HG03520 (cell line): ENCODE measurements at regions not wholly inside any gene's neighbourhood (a gene's known extent, or its start where the extent isn't known, plus 50 kb on each side); places are given as distances from the start of the nearest gene placed in this dataset.

ENCODE experiments used
- ATAC-seq: cut with Tn5 transposase; IDR thresholded peaks from one replicate; pipeline ENCODE4 v1.9.1; 2021; ENCODE audit warnings: mild to moderate bottlenecking, moderate library complexity; ENCODE audit not compliant: unreplicated experiment

DNA sequence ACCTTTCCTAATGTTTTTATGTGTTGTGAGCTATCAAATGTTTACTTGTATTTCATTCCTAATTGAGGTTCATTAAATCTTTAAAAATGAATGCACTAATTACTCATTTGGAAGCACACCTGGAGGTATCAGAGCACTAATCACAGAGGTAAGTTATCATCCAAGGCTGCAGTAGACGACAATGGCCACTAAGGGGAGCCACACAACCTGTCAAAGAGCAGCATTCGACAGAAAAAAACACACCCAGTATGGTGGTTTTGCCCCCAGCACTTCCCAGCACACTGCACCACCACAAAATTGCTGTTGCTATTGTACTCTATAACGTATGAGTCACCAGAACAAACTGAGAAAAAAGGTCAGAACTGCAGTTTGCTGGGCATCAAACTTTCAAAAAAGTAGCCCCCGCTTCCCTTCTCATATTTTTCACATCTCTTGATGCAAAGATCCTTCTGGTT is 205.9 kb upstream of the IGF1R start:
- ATAC-seq, result peak; percentile 77

DNA sequence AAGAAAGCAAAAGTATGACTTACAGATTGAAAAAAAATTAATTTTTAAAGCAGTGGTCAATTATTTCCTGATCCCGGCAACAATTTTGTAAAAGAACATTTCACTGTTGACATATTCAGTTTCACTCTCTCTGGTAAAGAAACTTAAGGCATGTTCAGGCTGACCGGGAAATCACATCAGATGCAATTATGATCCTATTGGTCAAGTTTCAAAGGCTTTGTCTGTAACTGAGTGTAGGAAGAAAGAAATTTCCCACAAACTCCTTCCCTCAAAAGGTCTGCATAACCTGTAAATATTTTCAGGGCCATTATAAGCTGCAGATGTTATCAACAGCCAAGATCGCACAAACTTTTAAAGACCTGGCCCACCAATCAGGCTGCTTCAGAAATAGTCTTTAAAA is 205.4 kb upstream of the IGF1R start:
- ATAC-seq, result no peak

DNA sequence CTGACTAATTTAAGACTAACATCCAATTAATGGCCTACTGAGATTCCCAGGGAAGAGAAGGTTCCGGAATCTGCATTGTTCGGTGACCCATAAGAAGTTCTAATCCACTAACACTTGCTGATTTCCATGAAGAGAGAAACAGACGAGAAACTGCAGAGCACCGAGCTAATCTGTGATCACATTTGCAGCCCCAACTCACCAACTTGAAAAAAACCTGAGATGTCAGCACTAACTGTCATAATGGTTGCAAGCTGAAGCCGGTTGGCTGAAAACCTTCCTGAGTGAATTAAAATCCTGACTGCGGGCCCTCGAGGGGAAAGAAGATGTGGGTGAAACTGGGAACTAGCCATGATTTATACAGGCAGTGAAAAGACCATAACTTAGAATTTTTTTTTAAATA is 204.8 kb upstream of the IGF1R start:
- ATAC-seq, result no peak

DNA sequence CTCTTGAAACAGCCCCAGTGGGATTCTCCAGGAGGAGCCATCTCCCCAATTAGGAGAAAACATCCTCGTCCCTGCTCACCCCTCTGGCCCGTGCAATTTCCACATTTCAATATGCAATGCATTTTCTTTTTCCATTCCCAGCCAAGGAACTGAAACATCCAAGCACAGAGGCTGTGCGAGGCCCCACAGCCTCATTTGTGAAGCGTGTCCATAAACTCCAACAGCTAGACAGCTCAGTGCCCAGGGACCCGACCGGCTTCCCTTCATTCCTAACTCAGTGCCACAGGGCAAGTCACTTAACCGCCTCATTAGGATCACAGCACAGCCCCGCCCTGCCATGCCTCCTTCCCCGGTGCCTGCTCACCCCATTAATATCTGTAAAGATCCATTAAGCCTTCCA is 204.2 kb upstream of the IGF1R start:
- ATAC-seq, result no peak

DNA sequence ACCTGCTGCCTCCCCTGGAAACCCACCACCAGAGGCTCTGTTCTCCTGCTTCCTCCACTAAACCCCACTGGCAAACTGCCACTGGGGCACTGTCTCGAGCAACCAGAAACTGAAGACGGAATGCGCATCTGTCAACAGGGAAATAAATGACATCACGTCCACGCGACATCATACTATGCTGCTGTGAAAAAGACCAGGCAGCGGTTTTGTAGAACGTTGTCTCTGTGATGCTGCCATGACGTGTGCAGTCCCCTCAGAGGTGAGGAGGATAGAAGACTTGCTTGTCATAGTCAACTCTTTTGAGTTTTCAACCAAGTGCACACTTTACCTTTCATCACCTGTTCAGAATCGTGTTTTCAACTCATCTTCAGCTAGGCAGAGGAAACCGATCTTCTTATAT is 203.0 kb upstream of the IGF1R start:
- no peak for ATAC-seq

DNA sequence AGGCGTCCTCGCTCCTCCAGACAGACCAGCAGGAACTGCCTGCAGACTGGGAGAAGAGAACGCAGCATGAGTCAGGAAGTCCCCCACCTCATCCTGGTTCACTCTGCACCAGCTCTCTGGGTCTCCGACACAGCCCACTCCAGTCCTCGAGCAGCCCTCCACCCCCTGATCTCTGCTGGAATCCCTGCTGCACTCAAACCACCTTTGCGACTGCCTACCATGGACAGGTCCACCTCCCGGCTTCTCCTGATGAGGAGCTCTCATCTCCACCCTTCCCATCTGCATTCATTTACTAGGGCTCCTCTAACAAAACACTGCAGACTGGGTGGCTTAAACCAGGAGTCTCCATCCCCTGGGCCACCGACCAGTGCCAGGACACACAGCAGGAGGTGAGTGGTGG is 202.3 kb upstream of the IGF1R start:
- ATAC-seq, result no peak

DNA sequence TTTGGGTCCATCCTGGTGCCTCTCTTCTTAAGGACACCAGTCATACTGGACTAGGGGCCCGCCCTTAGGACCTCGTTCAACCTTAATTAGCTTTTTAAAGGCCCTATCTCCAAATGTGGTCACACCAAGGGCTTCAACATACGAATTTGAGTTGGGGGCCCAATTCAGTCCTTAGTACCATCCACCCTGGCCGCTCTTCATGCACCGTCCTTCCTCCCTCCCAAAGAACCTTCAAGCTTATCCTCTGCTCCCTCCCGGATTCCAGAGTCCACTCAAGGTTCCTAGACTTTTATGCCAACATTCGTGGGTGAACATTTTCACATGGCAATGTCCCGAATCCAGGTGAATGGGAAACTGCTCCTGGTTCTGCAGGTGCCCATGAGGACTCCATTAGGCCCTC is 201.3 kb upstream of the IGF1R start:
- no peak for ATAC-seq

DNA sequence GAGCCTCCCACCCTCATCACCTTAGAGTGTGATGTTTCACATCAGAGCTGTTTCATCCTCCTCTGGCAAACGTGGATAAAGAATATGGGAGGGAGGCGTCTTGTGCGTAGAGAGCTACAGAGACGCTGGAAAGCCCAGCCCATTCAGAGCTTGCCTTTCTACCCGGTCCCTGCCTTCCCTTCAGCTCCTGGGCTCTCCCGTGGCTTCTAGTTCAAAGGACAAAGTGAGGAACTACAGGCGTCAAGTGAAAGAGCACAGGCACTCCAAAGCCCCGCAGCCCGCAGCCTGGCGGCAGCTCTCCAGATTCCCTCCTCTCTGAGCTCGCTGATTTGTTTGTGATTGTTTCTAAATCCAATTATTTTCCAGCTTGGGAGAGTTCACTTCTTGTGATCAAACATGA is 197.1 kb upstream of the IGF1R start:
- no peak for ATAC-seq

DNA sequence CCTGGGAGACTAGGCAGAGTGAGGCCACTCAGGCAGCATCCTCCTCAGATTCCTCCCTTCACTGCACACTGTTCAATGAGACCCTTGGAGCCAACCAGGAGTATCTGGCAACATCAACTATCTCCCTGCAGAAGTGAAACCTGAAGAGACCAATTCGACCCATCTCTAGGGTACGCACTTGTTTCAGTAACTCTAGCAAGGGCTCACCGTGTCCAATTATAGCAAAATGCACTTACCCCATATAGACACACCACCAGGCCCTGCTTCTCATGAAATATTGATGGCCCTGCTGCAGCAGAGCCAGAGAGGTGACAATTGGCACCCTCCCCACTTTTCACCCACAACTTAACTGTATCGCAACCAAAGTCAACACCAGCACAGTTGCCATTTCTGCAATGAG is 196.1 kb upstream of the IGF1R start:
- no peak for ATAC-seq

DNA sequence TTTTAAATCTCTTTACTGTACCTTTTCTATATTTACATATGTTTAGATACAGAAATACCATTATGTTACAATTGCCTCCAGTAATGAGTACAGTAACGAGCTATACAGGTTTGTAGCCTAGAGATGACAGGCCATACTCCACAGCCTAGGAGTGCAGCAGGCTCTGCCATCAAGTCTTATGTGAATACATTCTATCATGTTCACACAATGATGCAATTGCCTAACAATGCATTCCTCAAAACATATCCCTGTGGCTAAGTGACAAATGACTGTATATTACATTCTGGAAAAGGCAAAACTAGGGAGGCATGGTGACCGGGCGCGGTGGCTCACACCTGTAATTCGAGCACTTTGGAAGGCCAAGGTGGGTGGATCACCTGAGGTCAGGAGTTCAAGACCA is 192.4 kb upstream of the IGF1R start:
- ATAC-seq, result no peak

DNA sequence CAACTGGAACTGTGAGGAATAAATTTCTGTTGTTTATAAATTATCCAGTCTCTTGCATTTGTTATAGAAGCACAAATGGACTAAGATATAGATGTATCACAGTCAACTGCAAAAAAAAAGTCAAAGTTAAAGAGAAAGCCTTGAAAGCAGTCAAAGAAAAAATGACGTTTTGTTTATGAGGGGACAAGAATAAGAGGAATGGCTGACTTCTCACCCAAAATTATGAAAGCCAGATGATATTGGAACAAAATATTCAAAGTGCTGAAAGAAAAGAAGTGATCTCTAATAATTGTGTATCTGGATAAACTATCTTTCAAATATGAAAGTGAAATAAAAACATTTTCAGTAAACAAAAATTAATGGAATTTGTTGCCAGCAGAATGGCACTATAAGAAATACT is 171.8 kb upstream of the IGF1R start:
- no peak for ATAC-seq

DNA sequence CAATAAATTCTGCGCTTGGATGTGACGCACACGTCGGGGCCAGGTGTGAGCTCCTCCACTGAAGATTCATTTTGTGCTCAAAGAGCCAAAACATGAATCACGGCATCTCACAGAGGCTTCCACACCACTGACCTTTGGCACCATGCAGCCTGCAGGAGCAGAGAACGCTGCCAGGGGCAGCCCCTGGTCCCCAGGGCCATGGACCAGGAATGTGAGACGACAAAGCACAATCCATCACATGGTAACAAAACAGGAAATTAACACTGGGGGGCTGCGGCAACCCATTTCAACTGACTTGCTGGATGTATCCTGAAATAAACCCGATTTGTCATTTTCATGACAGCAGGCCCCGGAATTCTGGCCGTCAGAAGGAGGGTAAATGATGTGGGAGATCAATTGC is 167.5 kb upstream of the IGF1R start:
- ATAC-seq, result no peak

DNA sequence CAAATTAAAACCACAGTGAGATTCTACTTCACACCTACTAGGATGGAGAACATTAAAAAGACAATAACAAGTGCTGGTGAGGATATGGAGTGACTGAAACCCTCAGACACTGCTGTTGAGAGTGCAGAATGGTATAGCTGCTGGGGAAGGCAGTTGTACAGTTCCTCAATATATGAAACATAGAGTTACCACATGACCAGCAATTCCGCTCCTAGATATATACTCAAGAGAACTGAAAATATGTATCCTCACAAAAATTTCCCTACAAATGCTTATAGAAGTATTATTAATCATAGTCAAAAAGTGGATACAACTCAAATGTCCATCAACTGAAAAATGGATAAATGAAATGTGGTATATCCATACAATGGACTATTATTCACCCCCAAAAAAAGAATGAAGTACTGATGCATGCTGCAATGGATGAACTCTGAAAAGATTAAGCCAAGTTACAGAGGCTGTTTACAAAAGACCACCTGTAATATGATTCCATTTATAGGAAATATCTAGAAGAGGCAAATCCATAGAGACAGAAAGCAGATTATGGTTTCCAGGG is 164.7 kb upstream of the IGF1R start:
- ATAC-seq, result no peak

DNA sequence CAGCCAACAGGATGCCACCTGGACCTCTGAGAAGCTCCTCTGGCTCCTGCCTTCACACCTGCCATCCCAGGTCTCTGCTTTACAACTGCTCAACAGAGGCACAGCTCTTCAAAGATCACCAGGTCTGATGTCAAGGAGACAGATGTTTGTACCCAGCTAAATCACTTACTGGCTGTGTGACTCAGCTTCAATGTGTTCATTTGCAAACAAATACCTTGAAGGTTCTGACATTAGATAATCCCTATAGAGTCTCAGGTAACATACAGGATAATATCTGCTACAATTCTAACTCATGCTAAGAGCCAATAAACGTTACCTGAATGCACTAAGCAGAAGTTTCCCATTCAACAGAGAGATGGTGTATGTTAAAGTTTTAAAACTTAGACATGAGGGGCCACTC is 163.4 kb upstream of the IGF1R start:
- no peak for ATAC-seq

DNA sequence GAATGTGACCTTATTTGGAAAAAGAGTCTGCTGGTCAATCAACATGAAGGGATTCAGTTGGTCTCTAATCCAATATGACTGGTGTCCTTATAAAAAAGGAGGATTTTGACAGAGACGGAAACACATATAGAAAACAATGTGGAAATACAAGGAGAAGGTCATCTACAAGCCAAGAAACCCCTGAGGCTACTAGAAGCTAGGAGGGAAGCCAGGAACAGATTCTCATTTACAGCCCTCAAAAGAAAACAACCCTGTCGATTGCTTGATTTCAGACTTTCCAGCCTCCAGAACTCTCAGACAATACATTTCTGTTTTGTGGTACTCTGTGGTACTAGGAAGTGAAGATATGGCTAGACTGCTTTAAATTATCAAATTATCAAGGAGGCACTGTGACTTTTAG is 162.9 kb upstream of the IGF1R start:
- ATAC-seq, result no peak

DNA sequence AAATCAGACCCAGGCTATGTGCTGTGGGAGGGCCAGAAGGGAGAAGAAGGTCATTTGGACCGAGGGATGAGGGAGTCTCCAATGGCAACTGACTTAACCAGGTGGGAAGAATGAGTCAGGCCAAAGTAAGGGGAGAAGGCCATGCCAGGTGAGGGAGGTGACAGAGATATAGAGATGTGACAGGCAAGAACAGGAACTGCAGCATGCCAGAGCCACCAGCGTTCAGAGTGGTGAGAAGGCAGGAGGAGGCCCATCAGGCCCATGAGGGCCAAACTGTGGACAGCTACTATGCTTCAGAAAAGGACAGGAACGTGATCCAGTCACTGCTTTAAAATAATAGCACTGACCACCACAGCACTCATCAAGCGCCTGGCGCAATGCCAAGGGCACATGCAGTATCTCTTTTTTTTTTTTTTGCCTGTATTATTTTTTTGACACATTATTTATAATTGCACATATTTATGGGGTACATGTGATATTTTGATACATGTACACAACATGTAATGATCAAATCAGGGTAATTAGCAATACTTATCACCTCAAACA is 154.3 kb upstream of the IGF1R start:
- ATAC-seq, result no peak

DNA sequence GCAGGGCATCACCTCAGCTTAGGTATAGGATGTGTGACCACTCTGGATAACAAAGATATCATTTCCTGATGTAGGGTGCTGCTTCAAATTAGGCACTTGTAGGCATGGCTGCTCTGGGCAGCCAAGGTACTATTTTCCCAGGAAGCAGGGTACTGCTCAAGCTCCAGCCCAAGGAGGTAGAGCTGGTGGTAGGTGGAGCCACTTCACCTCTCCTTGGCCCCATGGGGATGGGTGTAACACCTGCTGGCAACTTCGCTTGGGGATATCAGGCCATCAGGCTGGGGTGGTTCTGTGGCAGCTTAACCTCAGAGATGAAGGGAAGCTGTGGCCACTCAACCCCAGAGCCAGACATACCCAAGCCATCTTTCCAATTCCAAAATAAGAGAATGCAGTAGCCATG is 147.1 kb upstream of the IGF1R start:
- ATAC-seq, result no peak

DNA sequence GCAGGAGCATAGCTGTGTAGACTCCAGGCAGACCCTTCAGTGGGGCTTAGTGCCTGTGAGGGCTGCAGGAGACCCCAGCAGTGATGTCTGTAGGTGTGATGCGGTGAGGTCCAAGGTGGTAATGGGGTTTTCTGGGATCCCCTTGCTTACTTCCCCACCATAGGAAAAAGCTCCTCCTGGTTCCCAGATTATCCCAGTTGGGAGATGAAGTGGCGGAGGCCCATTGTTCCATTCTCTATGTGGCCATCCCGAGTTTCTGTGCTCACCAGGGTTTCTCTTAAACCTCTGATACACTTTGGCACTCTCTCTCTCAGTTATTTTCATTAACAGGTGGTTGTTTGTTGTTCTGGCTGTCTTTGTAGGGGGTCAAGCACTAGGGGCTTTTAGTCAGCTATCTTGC is 146.7 kb upstream of the IGF1R start:
- ATAC-seq, result no peak

DNA sequence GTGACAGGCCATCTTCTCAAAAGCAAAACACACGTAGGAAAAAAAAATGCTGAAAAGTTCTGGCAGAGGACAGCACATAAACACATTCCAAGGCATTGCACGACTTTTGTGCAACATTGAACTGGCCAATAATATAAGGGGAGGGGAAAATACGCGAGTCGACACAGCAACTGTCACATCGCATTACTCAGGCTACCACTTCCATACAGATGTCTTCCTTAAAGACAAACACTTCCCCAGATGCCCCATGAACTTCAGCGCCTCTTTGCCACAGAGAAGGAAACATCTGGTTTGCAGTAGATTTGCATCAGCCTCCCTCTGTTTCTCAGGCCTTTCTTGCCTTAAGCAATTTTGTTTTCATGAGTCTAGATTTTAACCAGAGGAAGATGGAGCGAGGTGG is 144.4 kb upstream of the IGF1R start:
- no peak for ATAC-seq

DNA sequence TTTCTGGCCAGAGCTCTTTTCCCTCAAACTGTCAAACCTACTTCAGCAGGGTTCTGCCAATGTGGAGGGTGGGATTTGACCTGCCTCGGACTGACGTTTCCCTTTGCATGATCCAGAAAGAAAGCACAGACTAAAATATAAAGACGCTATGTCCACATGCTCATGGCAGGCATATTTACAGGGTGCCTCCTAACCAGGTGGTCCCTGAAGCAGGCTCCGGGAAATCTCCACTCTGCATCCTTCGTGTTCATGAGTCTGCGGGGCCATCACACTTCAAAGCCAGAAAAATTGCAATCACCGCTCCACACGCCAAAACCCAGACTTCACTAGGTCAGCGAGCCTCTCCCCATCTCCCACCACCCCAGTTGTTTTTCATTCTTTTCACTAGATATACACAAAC is 143.3 kb upstream of the IGF1R start:
- no peak for ATAC-seq

DNA sequence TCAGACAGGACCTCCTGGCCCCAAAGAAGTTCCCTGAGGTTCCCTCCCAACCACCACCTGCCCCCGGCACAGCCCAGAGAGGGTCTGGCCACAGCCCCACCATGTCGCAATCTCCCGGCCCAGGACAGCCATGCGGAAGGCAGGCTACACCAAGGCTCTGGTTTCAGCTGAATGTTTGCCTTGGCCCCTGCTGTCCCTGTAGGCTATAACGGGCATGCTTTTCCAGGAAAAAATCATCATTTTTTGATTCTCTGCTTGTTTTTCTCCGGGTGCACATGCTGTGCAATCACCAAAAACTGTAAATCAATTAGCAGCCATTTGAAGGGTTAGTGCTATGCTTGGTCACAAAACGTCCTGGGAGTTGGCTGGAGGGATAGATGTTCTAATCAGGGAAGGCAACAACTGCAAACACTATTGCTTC is 142.7 kb upstream of the IGF1R start:
- no peak for ATAC-seq

DNA sequence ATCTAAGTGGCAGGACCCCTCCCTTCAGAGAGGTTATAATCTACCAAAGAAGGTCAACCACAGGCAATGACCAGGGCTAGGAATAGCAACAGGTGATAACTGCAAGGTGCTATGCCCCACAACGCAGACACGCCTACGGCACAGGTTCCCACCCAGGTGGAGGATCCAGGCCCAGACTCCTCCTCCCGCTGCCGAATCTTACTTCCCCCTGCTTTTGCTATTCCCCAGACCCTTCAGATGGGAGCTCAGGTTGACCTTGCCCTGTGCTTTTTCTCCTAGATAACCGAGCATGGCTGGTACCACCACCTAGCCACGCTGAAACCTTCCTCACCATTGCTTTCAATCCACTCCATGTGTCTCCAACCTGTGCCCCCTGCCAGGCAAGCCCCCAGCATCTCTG is 142.2 kb upstream of the IGF1R start:
- ATAC-seq, result no peak

DNA sequence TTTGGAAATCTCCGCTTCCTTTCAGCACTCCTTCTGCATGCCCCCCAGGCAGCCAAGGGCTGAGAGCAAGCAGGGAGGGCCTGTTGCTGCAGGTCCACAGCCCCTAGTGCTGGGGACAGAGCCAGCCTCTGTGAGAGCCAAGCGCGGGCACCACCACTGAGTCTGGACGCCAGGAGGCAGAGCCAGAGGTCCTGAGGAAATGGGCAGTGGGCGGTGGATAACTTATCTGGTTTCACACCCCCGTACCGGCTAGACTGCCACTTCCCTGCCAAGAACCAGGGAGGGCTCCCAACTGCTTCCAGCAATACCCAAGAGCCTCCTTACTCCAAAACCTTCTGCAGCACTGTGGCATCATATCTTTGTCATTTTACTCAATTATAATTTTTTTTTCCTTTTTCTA is 141.6 kb upstream of the IGF1R start:
- ATAC-seq, result no peak
